ENCODE measurements at regions not wholly inside any gene's neighbourhood (a gene's known extent, or its start where the extent isn't known, plus 50 kb on each side); places are given as distances from the start of the nearest gene placed in this dataset.
"Not testable (repeated sequence)": the region's sequence is repeated elsewhere in the genome, so short reads cannot be mapped to it uniquely, and the experiment has no call there.

DNA sequence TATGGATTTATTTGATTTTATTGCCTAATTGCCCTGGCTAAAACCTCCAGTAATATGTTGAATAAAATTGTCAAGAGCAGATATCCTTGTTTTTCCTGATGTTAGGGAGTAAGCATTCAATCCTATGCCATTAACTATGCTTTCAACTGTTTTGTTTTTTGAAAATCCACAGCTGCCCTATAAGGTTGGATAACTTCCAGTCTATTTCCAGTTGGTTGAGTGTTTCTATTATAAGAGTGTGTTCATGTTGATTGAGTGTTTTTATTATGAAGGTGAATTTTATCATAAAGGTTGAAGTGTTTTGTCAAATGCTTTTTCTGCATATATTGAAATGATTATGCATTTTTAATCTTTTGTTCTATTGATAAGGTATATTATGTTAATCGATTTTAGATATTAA, 149.9 kb upstream of the SCN7A start:
- Histone ChIP-seq H3K36me3 (ENCODE audit: insufficient read depth) (no peaks in the 10 kb centered on the region), H3K9me2 (ENCODE audit: insufficient read depth) (no peaks in the 10 kb centered on the region), H3K4me2 (no peak overlapping the region), H3K4me1 (ENCODE audit: insufficient read depth) (no peaks in the 10 kb centered on the region), H3K27me3 (ENCODE audit: insufficient read depth) (no peaks in the 10 kb centered on the region), H3K79me2 (replicated peaks; ENCODE audit: insufficient read depth) (no peaks in the 10 kb centered on the region), H3F3A (replicated peaks; ENCODE audit: low read depth) (no peaks in the 10 kb centered on the region), H2AFZ (no peak overlapping the region), H4K20me1 (replicated peaks; ENCODE audit: insufficient read depth) (no peaks in the 10 kb centered on the region), H3K4me3 (no peak overlapping the region), H3K27ac (ENCODE audit: low read depth) (no peak overlapping the region)
- Mint-ChIP-seq H3K27ac (no peak overlapping the region), H3K27me3 (ENCODE audit: insufficient read depth, low read depth, poor library complexity) (no peaks in the 10 kb centered on the region), H3K9me3 (no peaks in the 10 kb centered on the region; the same call in 2 of the 3 replicates), H3K4me3 (no peak overlapping the region), H3K4me1 (peaks cover 13% of the 10 kb centered on the region), H3K36me3 (ENCODE audit: low read depth) (no peaks in the 10 kb centered on the region)
- TF ChIP-seq, protein P1, sequence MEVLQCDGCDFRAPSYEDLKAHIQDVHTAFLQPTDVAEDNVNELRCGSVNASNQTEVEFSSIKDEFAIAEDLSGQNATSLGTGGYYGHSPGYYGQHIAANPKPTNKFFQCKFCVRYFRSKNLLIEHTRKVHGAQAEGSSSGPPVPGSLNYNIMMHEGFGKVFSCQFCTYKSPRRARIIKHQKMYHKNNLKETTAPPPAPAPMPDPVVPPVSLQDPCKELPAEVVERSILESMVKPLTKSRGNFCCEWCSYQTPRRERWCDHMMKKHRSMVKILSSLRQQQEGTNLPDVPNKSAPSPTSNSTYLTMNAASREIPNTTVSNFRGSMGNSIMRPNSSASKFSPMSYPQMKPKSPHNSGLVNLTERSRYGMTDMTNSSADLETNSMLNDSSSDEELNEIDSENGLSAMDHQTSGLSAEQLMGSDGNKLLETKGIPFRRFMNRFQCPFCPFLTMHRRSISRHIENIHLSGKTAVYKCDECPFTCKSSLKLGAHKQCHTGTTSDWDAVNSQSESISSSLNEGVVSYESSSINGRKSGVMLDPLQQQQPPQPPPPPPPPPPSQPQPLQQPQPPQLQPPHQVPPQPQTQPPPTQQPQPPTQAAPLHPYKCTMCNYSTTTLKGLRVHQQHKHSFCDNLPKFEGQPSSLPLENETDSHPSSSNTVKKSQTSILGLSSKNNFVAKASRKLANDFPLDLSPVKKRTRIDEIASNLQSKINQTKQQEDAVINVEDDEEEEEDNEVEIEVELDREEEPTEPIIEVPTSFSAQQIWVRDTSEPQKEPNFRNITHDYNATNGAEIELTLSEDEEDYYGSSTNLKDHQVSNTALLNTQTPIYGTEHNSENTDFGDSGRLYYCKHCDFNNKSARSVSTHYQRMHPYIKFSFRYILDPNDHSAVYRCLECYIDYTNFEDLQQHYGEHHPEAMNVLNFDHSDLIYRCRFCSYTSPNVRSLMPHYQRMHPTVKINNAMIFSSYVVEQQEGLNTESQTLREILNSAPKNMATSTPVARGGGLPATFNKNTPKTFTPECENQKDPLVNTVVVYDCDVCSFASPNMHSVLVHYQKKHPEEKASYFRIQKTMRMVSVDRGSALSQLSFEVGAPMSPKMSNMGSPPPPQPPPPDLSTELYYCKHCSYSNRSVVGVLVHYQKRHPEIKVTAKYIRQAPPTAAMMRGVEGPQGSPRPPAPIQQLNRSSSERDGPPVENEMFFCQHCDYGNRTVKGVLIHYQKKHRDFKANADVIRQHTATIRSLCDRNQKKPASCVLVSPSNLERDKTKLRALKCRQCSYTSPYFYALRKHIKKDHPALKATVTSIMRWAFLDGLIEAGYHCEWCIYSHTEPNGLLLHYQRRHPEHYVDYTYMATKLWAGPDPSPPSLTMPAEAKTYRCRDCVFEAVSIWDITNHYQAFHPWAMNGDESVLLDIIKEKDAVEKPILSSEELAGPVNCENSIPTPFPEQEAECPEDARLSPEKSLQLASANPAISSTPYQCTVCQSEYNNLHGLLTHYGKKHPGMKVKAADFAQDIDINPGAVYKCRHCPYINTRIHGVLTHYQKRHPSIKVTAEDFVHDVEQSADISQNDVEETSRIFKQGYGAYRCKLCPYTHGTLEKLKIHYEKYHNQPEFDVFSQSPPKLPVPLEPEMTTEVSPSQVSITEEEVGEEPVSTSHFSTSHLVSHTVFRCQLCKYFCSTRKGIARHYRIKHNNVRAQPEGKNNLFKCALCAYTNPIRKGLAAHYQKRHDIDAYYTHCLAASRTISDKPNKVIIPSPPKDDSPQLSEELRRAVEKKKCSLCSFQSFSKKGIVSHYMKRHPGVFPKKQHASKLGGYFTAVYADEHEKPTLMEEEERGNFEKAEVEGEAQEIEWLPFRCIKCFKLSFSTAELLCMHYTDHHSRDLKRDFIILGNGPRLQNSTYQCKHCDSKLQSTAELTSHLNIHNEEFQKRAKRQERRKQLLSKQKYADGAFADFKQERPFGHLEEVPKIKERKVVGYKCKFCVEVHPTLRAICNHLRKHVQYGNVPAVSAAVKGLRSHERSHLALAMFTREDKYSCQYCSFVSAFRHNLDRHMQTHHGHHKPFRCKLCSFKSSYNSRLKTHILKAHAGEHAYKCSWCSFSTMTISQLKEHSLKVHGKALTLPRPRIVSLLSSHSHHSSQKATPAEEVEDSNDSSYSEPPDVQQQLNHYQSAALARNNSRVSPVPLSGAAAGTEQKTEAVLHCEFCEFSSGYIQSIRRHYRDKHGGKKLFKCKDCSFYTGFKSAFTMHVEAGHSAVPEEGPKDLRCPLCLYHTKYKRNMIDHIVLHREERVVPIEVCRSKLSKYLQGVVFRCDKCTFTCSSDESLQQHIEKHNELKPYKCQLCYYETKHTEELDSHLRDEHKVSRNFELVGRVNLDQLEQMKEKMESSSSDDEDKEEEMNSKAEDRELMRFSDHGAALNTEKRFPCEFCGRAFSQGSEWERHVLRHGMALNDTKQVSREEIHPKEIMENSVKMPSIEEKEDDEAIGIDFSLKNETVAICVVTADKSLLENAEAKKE (CRISPR knock-in tag; IDR thresholded peaks at IDR 0.05): no peak
- no peak for TF ChIP-seq ZNF331 (CRISPR knock-in tag; IDR thresholded peaks at IDR 0.05; ENCODE audit: low read depth)
- TF ChIP-seq ZNF114 (CRISPR knock-in tag; IDR thresholded peaks at IDR 0.05): no peak
- TF ChIP-seq, protein P2, sequence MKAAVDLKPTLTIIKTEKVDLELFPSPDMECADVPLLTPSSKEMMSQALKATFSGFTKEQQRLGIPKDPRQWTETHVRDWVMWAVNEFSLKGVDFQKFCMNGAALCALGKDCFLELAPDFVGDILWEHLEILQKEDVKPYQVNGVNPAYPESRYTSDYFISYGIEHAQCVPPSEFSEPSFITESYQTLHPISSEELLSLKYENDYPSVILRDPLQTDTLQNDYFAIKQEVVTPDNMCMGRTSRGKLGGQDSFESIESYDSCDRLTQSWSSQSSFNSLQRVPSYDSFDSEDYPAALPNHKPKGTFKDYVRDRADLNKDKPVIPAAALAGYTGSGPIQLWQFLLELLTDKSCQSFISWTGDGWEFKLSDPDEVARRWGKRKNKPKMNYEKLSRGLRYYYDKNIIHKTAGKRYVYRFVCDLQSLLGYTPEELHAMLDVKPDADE (IDR thresholded peaks at IDR 0.05): no peak
- TF ChIP-seq, protein P3, sequence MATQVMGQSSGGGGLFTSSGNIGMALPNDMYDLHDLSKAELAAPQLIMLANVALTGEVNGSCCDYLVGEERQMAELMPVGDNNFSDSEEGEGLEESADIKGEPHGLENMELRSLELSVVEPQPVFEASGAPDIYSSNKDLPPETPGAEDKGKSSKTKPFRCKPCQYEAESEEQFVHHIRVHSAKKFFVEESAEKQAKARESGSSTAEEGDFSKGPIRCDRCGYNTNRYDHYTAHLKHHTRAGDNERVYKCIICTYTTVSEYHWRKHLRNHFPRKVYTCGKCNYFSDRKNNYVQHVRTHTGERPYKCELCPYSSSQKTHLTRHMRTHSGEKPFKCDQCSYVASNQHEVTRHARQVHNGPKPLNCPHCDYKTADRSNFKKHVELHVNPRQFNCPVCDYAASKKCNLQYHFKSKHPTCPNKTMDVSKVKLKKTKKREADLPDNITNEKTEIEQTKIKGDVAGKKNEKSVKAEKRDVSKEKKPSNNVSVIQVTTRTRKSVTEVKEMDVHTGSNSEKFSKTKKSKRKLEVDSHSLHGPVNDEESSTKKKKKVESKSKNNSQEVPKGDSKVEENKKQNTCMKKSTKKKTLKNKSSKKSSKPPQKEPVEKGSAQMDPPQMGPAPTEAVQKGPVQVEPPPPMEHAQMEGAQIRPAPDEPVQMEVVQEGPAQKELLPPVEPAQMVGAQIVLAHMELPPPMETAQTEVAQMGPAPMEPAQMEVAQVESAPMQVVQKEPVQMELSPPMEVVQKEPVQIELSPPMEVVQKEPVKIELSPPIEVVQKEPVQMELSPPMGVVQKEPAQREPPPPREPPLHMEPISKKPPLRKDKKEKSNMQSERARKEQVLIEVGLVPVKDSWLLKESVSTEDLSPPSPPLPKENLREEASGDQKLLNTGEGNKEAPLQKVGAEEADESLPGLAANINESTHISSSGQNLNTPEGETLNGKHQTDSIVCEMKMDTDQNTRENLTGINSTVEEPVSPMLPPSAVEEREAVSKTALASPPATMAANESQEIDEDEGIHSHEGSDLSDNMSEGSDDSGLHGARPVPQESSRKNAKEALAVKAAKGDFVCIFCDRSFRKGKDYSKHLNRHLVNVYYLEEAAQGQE (IDR thresholded peaks at IDR 0.05; ENCODE audit: unreplicated experiment): no peak
- no peak for TF ChIP-seq EZH2phosphoT487 (IDR thresholded peaks at IDR 0.05; ENCODE audit: unreplicated experiment)
- DNase-seq (ENCODE audit: low spot score) (no peak), ATAC-seq (no peak)

DNA sequence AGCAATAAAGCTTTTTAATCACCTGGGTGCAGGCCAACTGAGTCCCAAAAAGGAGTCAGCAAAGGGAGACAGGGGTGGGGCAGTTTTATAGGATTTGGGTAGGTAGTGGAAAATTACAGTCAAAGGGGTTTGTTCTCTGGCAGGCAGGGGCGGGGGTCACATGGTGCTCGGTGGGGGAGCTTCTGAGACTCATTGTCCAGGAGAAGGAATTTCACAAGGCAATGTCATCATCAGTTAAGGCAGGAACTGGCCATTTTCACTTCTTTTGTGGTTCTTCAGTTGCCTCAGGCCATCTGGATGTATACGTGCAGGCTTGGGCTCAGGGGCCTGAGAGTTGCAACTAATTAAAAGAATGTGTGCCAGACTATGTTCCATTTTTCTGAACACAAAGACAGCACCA, 147.5 kb upstream of the SCN7A start:
- H3K4me3 ChIP-seq: not testable (repeated sequence)

More for the DNA sequence above, 147.5 kb upstream of the SCN7A start:
- H3K27me3 Mint-ChIP-seq (ENCODE audit: insufficient read depth, low read depth, poor library complexity); H4K20me1 ChIP-seq (replicated peaks; ENCODE audit: insufficient read depth); H3K27ac ChIP-seq (ENCODE audit: low read depth); H3F3A ChIP-seq (replicated peaks; ENCODE audit: low read depth); H3K4me1 ChIP-seq (ENCODE audit: insufficient read depth); H3K9me3 Mint-ChIP-seq; H3K4me2 ChIP-seq; H3K79me2 ChIP-seq (replicated peaks; ENCODE audit: insufficient read depth); H3K4me3 Mint-ChIP-seq; H3K27me3 ChIP-seq (ENCODE audit: insufficient read depth); H3K36me3 ChIP-seq (ENCODE audit: insufficient read depth); ATAC-seq; DNase-seq (ENCODE audit: low spot score); H3K36me3 Mint-ChIP-seq (ENCODE audit: low read depth); H2AFZ ChIP-seq; H3K9me2 ChIP-seq (ENCODE audit: insufficient read depth): not testable (repeated sequence)
- peak overlapping the region; percentile 87 for H3K27ac Mint-ChIP-seq
- peaks cover 13% of the 10 kb centered on the region for H3K4me1 Mint-ChIP-seq

Measured in GM23338 (cell line).